ENCODE measurements at regions not wholly inside any gene's neighbourhood (a gene's known extent, or its start where the extent isn't known, plus 50 kb on each side); places are given as distances from the start of the nearest gene placed in this dataset.
"Not testable (repeated sequence)": the region's sequence is repeated elsewhere in the genome, so short reads cannot be mapped to it uniquely, and the experiment has no call there.

DNA sequence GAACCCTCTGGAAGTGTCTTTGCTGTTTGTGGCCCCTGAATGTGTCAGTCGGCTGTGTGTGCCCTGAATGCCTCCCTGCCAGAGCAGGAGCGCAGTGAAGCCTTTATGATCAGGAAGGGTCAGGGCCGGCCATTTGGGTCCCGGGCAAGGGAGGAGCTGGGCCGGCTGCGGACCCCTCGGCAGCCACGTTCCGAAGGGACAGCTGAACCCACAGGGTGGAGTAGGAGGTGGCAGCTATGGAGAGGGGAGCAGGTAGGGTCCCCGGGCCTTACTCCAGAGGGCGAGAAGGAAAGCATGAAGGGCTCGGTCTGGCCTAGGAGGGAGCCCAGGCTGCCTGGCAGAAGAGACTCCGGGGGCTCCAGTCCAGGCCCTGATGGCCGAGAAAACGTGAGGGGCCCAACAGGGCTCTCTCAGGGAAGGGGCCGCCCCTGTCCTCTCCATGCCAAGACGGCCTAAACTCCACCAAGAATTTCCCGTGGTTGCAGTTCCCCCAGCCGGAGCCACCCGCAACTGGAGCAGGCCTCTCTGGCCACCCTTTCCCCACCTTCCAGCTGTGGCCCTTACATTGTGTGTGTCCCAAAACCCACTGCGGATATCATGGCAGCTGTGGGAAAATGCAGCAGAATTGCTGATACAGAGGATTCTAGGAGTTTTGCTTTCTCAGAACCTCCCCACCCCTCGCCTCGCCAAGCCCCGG, 182.2 kb upstream of the STK26 start:
- H3K27ac Mint-ChIP-seq, result peak overlapping the region in 1 of 7 donors; percentile 12
- H3K27me3 ChIP-seq (ENCODE audit: insufficient read depth, low read length), result no peaks in the 10 kb centered on the region
- intact Hi-C loops (cut with micrococcal nuclease), result loop anchor here (1.0 to 10.0 kb wide), 5 partner anchors 230 to 790 kb away; partner anchors contain the start of genes MBNL3 and RAP2C
- CTCF ChIA-PET (ENCODE audit: partially characterized antibody), result interaction anchor here (0.7 to 2.2 kb wide), 14 partner anchors 8 to 790 kb away, joined by 3 to 21 read pairs (median 4); partner anchors contain the start of genes RAP2C and STK26
- H3K4me3 Mint-ChIP-seq, result no peak overlapping the region
- H3K27me3 Mint-ChIP-seq, result no peaks in the 10 kb centered on the region
- POLR2A ChIA-PET (ENCODE audit: partially characterized antibody), result no interaction called here
- DNase-seq, result no peak
- H3K36me3 Mint-ChIP-seq, result no peaks in the 10 kb centered on the region
- peaks cover 0 to 8% (median 5%) of the 10 kb centered on the region in 4 donors for H3K4me1 Mint-ChIP-seq
- no peaks in the 10 kb centered on the region for H3K4me1 ChIP-seq (ENCODE audit: insufficient read depth, low read length)
- no peaks in the 10 kb centered on the region for H3K9me3 ChIP-seq (ENCODE audit: control insufficient read depth in 1 of 2, low read length in 2 of 2)
- no peak overlapping the region for H3K27ac ChIP-seq (ENCODE audit: low read depth, low read length)
- H3K4me3 ChIP-seq (ENCODE audit: low read length in 2 of 2), result no peak overlapping the region
- H3K9me3 Mint-ChIP-seq, result no peaks in the 10 kb centered on the region
- no peaks in the 10 kb centered on the region for H3K36me3 ChIP-seq (ENCODE audit: insufficient read depth, low read length)

GRCh38 chrX:131841496-131842437, 181.3 kb upstream of the STK26 start:
- no peaks in the 10 kb centered on the region for H3K36me3 ChIP-seq (ENCODE audit: insufficient read depth, low read length)
- peak overlapping the region in 1 of 8 donors; percentile 16 for H3K4me3 Mint-ChIP-seq
- no peaks in the 10 kb centered on the region for H3K36me3 Mint-ChIP-seq
- no peaks in the 10 kb centered on the region for H3K9me3 ChIP-seq (ENCODE audit: control insufficient read depth in 1 of 2, low read length in 2 of 2)
- ChIA-PET POLR2A (ENCODE audit: partially characterized antibody) (interaction anchor here (0.6 to 0.9 kb wide), 3 partner anchors 14 to 377 kb away, joined by 3 read pairs; no protein-coding TSS in a partner anchor), CTCF (ENCODE audit: partially characterized antibody) (interaction anchor here (0.6 to 2.2 kb wide), 23 partner anchors 9 to 794 kb away, joined by 3 to 21 read pairs (median 4); partner anchors contain the start of genes RAP2C and STK26)
- peak overlapping the region in 1 of 7 donors; percentile 12 for H3K27ac Mint-ChIP-seq
- H3K4me3 ChIP-seq (ENCODE audit: low read length in 2 of 2), result no peak overlapping the region
- intact Hi-C loops (cut with micrococcal nuclease), result loop anchor here (1.0 to 10.0 kb wide), 5 partner anchors 229 to 790 kb away; partner anchors contain the start of genes MBNL3 and RAP2C
- no peaks in the 10 kb centered on the region for H3K27me3 Mint-ChIP-seq
- peaks cover 0 to 8% (median 5%) of the 10 kb centered on the region in 4 donors for H3K4me1 Mint-ChIP-seq
- H3K4me1 ChIP-seq (ENCODE audit: insufficient read depth, low read length), result no peaks in the 10 kb centered on the region
- H3K27me3 ChIP-seq (ENCODE audit: insufficient read depth, low read length), result no peaks in the 10 kb centered on the region
- H3K27ac ChIP-seq (ENCODE audit: low read depth, low read length), result no peak overlapping the region
- DNase-seq, result peak in 4 of 5 donors; percentile 50 to 65 (median 52)
- no peaks in the 10 kb centered on the region for H3K9me3 Mint-ChIP-seq

DNA sequence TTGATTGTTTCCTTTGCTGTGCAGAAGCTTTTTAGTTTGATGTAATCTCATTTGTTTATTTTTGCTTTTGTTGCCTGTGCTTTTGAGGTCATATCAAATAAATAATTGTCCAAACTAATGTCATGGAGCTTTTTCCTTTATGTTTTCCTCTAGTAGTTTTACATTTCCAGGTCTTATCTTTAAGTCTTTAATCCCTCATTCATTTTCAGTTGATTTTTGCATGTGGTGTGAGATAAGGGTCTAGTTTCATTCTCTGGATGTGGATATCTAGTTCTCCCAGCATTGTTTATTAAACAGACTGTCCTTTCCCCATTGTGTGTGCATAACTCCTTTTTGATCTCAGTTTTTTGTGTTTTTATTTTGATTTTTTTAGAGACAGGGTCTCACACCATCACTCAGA, 179.1 kb upstream of the STK26 start:
- no peak overlapping the region for H3K27ac Mint-ChIP-seq
- Histone ChIP-seq H3K36me3 (ENCODE audit: insufficient read depth, low read length) (no peaks in the 10 kb centered on the region), H3K9me3 (ENCODE audit: control insufficient read depth in 1 of 2, low read length in 2 of 2) (no peaks in the 10 kb centered on the region), H3K4me1 (ENCODE audit: insufficient read depth, low read length) (no peaks in the 10 kb centered on the region), H3K27me3 (ENCODE audit: insufficient read depth, low read length) (no peaks in the 10 kb centered on the region), H3K4me3 (ENCODE audit: low read length in 2 of 2) (no peak overlapping the region), H3K27ac (ENCODE audit: low read depth, low read length) (no peak overlapping the region)
- CTCF ChIA-PET (ENCODE audit: partially characterized antibody), result interaction anchor here (1.1 to 2.0 kb wide), 6 partner anchors 16 to 771 kb away, joined by 3 to 9 read pairs (median 4); partner anchors contain the start of gene RAP2C
- H3K4me3 Mint-ChIP-seq, result no peak overlapping the region
- DNase-seq, result no peak
- POLR2A ChIA-PET (ENCODE audit: partially characterized antibody), result no interaction called here
- no peaks in the 10 kb centered on the region for H3K36me3 Mint-ChIP-seq
- H3K4me1 Mint-ChIP-seq, result peaks cover 0 to 8% (median 5%) of the 10 kb centered on the region in 4 donors
- intact Hi-C loops (cut with micrococcal nuclease), result loop anchor here (5.0 to 10.0 kb wide), 2 partner anchors 641 to 773 kb away; partner anchors contain the start of gene MBNL3
- H3K9me3 Mint-ChIP-seq, result no peaks in the 10 kb centered on the region
- no peaks in the 10 kb centered on the region for H3K27me3 Mint-ChIP-seq

DNA sequence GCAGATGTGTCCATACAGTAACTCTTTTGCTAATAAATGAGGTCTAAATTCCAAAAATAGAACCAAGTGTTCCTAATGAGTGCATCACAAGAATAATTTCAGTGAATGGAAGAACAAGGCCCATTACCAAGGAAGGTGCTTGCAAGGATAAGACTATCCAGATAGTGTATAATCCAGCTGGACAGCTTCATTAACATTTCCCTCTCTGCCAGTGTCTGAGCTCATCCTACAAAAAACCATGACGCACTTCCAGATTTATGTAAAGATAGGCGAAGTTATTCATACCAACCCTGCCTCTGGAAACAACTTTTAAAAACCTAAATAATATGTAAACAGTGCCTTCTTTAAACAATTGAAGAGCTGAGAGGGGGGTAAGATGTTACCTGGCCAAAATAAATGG, 177.9 kb upstream of the STK26 start:
- intact Hi-C loops (cut with micrococcal nuclease), result loop anchor here (10.0 kb wide), 1 partner anchor 640 kb away; the partner anchor contains the start of gene MBNL3
- Mint-ChIP-seq H3K27me3 (no peaks in the 10 kb centered on the region), H3K36me3 (no peaks in the 10 kb centered on the region), H3K9me3 (no peaks in the 10 kb centered on the region), H3K4me3 (no peak overlapping the region), H3K27ac (no peak overlapping the region), H3K4me1 (peaks cover 0 to 8% (median 5%) of the 10 kb centered on the region in 4 donors)
- Histone ChIP-seq H3K36me3 (ENCODE audit: insufficient read depth, low read length) (no peaks in the 10 kb centered on the region), H3K9me3 (ENCODE audit: control insufficient read depth in 1 of 2, low read length in 2 of 2) (no peaks in the 10 kb centered on the region), H3K27me3 (ENCODE audit: insufficient read depth, low read length) (no peaks in the 10 kb centered on the region), H3K27ac (ENCODE audit: low read depth, low read length) (no peak overlapping the region), H3K4me1 (ENCODE audit: insufficient read depth, low read length) (no peaks in the 10 kb centered on the region), H3K4me3 (ENCODE audit: low read length in 2 of 2) (no peak overlapping the region)
- ChIA-PET CTCF (ENCODE audit: partially characterized antibody) (interaction anchor here (1.0 to 1.5 kb wide), 2 partner anchors 375 to 787 kb away, joined by 3 to 6 read pairs; no protein-coding TSS in a partner anchor), POLR2A (ENCODE audit: partially characterized antibody) (no interaction called here)
- DNase-seq, result no peak

- ChIA-PET POLR2A (ENCODE audit: partially characterized antibody) (no interaction called here), CTCF (ENCODE audit: partially characterized antibody) (interaction anchor here (1.0 to 1.5 kb wide), 2 partner anchors 374 to 786 kb away, joined by 3 to 6 read pairs; no protein-coding TSS in a partner anchor)
- no peak overlapping the region for H3K27ac ChIP-seq (ENCODE audit: low read depth, low read length)
- no peaks in the 10 kb centered on the region for H3K36me3 ChIP-seq (ENCODE audit: insufficient read depth, low read length)
- no peaks in the 10 kb centered on the region for H3K4me1 ChIP-seq (ENCODE audit: insufficient read depth, low read length)
- no peaks in the 10 kb centered on the region for H3K9me3 ChIP-seq (ENCODE audit: control insufficient read depth in 1 of 2, low read length in 2 of 2)
- intact Hi-C loops (cut with micrococcal nuclease), result loop anchor here (10.0 kb wide), 1 partner anchor 639 kb away; the partner anchor contains the start of gene MBNL3
- no peaks in the 10 kb centered on the region for H3K36me3 Mint-ChIP-seq
- no peak overlapping the region for H3K27ac Mint-ChIP-seq
- no peak overlapping the region for H3K4me3 ChIP-seq (ENCODE audit: low read length in 2 of 2)
- H3K27me3 Mint-ChIP-seq, result no peaks in the 10 kb centered on the region
- DNase-seq, result no peak
- H3K9me3 Mint-ChIP-seq, result no peaks in the 10 kb centered on the region
- H3K27me3 ChIP-seq (ENCODE audit: insufficient read depth, low read length), result no peaks in the 10 kb centered on the region
- peaks cover 0 to 8% (median 5%) of the 10 kb centered on the region in 4 donors for H3K4me1 Mint-ChIP-seq
- no peak overlapping the region for H3K4me3 Mint-ChIP-seq
Observed at GRCh38 chrX:131845771-131846170, 177.3 kb upstream of the STK26 start.

DNA sequence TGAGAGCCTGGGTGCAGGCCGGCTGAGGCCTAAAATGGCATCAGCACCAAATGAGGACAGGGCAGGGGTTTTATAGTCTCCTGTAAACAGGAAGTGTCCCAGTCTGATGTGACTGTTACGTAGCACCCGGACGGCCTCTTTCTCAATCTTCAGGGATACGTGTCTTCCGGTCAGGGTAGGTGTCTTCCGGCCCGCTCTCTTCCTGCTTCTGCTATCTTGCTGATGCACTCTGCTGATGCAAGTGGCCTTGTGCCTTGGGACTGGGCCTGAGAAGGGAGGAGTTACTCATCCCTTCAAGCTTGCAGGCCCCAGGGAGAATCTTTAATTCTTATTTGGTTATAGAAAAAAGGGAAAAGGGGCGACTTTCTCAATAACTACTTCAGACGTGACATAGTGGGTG, 172.1 kb upstream of the STK26 start:
- H3K4me1 Mint-ChIP-seq; POLR2A ChIA-PET (ENCODE audit: partially characterized antibody); H3K27ac ChIP-seq (ENCODE audit: low read depth, low read length); CTCF ChIA-PET (ENCODE audit: partially characterized antibody); H3K27me3 Mint-ChIP-seq; H3K4me3 ChIP-seq (ENCODE audit: low read length in 2 of 2); H3K27me3 ChIP-seq (ENCODE audit: insufficient read depth, low read length); H3K9me3 Mint-ChIP-seq; H3K27ac Mint-ChIP-seq; DNase-seq; H3K36me3 ChIP-seq (ENCODE audit: insufficient read depth, low read length); H3K4me1 ChIP-seq (ENCODE audit: insufficient read depth, low read length); H3K4me3 Mint-ChIP-seq; H3K9me3 ChIP-seq (ENCODE audit: control insufficient read depth in 1 of 2, low read length in 2 of 2); H3K36me3 Mint-ChIP-seq: not testable (repeated sequence)
- intact Hi-C loops (cut with micrococcal nuclease), result loop anchor here (5.0 to 10.0 kb wide), 2 partner anchors 134 to 441 kb away; no protein-coding TSS in a partner anchor

Measured in CD4-positive, alpha-beta memory T cell (primary cell).